WI38 (cell line): ENCODE measurements at regions not wholly inside any gene's neighbourhood (a gene's known extent, or its start where the extent isn't known, plus 50 kb on each side); places are given as distances from the start of the nearest gene placed in this dataset.

ENCODE experiments used
- H3K4me3 ChIP-seq: 2 replicates; pipeline ENCODE4 v1.5.1; 2011; ENCODE audit warnings: low read depth, mild to moderate bottlenecking, control low read depth, low read length
- TF ChIP-seq, protein P1 (sequence below): IDR thresholded peaks from 2 replicates; pipeline ENCODE4 v1.5.1; 2012; ENCODE audit warnings: low read depth, mild to moderate bottlenecking, control low read depth, low read length

DNA sequence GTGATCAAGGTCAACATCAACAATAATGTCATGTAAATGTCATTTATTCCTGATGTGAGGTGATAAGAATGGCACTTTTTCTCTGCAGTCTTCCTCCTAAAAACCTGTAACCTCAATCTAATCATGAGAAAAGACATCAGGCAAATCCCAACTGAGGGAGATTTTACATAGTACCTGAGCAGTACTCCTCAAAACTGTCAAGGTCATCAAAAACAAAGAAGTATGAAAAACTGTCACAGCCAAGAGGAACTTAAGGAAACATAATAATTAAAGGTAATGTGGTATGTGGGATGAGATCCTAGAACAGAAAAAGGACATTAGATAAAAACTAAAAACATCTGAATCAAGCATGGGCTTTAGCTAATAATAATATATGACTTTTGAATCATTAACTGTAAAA is 140.9 kb upstream of the GRM7 start:
- H3K4me3 ChIP-seq = no peak overlapping the region
- TF ChIP-seq, protein P1, sequence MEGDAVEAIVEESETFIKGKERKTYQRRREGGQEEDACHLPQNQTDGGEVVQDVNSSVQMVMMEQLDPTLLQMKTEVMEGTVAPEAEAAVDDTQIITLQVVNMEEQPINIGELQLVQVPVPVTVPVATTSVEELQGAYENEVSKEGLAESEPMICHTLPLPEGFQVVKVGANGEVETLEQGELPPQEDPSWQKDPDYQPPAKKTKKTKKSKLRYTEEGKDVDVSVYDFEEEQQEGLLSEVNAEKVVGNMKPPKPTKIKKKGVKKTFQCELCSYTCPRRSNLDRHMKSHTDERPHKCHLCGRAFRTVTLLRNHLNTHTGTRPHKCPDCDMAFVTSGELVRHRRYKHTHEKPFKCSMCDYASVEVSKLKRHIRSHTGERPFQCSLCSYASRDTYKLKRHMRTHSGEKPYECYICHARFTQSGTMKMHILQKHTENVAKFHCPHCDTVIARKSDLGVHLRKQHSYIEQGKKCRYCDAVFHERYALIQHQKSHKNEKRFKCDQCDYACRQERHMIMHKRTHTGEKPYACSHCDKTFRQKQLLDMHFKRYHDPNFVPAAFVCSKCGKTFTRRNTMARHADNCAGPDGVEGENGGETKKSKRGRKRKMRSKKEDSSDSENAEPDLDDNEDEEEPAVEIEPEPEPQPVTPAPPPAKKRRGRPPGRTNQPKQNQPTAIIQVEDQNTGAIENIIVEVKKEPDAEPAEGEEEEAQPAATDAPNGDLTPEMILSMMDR = no peak

DNA sequence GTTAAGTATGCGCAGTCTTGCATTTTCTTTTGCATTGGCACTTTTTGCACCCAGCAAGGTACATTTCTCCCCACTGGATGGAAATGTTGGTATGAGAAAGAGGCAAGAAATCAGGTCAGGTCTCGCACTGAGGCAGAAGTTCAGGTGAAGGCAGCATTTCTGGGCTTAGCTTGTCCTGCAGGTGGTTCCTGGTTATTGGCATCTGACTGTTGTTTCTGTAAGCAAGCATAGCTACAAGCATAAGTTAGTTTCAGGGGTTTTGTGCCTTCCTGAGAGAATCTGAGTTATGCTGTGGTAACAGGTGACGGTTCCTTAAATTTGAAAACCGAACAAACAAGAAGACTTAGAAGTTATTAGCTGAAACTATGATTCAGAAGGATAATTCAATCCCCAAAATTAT is 139.4 kb upstream of the GRM7 start:
- TF ChIP-seq, protein P1 = no peak
- H3K4me3 ChIP-seq = no peak overlapping the region

DNA sequence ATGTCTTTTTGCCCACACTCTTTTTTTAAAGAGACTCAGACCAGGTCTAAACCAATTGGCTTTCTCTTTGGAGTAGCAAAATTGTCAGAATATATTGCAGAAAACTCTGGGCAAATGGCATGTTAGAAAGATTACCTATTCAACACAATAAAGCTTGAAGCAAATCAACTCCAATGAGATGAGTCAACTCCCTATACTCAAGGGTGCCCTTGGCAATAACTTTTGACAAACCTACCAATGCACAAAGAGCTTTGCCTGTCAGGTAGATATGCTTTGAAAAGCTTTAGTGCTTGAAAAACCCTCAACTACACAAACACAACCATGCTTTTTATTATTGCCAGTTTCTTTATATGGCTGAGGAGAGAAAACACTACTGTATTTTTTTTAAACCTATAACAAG is 137.7 kb upstream of the GRM7 start:
- H3K4me3 ChIP-seq = no peak overlapping the region
- TF ChIP-seq, protein P1 = no peak

DNA sequence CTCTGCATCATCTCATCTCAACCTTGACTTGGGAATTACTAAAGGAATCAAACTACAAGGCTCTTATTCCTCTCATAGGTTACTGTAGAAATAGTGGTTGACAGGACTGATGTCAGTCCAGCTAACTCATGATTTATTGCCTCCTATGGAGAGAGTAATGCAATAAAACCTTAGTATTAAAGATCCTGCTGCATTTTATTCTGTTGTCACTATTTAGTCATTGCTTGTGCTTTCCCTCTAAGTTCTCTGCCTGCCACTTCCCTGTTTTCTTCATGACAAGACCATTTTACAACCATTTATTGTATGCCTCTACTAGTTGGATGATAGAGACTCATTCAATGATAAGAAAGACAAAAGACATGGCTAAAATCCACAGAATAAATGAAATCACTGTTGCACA is 134.1 kb upstream of the GRM7 start:
- H3K4me3 ChIP-seq = no peak overlapping the region
- TF ChIP-seq, protein P1 = no peak

DNA sequence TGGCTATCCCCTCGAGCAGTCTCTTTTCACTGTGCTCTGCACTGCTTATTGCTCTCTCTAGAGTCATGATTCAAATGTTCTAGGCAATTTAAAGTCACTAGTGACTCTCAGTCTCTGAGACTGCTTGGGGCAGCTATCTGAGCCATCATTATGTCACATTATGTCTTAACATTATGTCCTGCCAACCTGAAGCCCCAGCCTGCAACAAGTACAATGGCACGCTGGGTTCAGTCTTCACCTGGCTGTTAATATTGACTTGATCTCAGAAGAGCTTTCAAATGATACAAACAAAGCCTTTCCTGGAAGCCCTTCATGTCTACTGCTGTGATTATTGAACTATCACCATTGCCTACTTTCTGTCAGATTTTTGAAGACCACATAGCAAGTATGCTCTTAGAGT is 128.1 kb upstream of the GRM7 start:
- TF ChIP-seq, protein P1 = no peak
- H3K4me3 ChIP-seq = no peak overlapping the region

DNA sequence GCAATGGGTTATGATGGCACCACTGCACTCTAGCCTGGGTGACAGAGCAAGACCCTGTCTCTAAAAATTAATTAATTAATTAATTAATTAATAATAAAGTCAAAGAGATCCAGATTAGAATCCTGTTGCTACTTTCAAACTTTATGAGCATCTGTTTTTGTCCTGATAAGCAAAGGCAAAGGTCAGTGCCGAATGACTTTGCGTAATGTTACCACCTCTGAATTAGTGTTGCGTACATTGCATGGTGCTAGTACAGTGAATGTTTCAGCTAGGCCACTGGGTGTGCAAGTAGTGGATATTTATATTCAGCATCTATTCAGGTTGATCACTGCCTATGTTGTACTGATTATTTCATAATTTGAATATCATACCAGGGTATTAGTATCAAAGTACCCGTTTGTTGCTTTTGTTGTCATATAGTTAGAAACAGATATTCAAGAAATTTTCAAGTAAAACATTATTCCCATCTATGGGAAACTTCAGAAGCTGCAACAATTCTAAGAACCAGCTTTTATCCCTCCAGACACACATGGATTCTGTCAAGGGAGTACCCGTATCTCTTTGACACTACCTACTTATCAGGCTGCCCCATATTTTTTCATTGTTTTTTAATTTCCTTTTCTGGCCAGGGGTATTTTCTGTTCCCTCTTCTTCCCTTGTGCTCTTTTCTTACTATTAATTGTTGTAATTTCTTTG is 127.1 kb upstream of the GRM7 start:
- TF ChIP-seq, protein P1 = no peak
- no peak overlapping the region for H3K4me3 ChIP-seq

DNA sequence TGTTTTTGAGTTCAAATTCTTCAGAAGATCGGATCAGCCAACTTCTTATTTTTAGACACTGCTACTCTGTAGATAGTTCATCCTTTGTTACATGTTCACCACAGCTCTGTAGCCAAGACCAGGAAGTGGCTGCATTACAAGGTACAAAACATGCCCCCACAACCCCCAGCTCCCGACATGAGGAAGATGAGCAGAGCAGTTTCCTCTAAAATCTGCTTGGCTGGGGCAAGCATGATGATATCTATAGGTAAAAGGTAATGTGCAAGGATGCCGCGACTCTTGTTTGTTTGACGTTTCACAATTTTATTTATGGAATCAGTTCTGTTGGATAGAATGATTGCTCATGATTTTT is 126.5 kb upstream of the GRM7 start:
- TF ChIP-seq, protein P1 = no peak
- no peak overlapping the region for H3K4me3 ChIP-seq
